CD4-positive, alpha-beta T cell treated with Interleukin-15 for 1 hour (primary cell): ENCODE measurements at regions not wholly inside any gene's neighbourhood (a gene's known extent, or its start where the extent isn't known, plus 50 kb on each side); places are given as distances from the start of the nearest gene placed in this dataset.

Experiments
- DNase-seq: peaks from one replicate; pipeline ENCODE4 v3.0.0-alpha.2; 2020

DNA sequence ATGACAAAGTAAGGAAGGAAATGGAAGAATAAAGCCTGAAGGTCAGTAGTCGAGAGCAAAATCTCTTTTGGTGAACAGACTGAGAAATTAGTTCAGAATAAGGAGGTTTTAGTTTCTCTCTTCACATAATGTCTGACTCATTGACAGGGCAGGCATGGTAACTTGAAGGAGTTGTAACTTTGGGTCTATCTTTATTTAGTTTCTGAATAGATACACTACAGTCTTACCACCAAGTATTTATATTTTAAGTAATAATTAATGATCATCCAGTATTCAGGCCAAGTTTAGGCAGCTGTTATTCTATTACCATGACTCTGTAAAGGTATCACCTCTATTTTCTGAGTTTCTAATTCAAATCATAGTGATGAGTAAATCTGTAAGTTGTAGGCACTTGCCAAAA is 219.9 kb downstream of the SPRY2 start:
- DNase-seq = no peak

DNA sequence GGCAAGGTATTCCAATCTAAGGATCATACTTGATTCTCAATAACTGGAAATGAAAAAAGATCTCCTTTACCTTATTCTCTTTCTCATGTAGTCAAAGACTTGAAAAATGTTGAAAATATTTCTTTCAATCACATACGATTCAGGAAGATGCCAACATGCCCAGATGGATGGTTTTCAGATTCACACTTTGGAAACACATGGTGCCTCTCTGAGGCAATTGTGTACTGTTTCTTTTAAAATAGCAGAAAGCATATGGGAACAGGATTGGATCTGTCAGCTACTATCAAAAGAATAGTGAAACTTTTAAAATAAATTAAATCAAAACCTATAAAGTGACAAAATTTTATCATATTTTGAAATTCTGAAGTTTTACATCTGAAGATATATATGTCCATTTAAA is 222.4 kb downstream of the SPRY2 start:
- DNase-seq = no peak

DNA sequence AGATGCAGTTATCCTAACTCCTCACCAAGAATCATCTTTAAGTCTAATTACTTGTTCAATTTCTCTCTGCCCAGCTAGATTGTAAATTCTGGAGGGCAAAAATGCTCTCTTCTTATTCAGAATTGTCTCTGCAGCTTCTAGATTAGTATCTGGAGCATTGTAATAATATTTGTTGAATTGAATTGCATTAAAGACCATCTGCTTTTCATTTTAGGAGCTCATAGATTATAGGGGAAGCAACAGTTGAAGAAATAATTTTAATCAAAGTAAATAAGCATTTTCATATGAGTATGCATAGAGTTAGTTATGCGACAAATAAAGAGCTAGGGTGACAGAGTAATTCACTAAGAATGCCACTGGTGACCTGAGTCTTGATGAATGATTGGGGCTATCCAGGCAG is 222.8 kb downstream of the SPRY2 start:
- no peak for DNase-seq

DNA sequence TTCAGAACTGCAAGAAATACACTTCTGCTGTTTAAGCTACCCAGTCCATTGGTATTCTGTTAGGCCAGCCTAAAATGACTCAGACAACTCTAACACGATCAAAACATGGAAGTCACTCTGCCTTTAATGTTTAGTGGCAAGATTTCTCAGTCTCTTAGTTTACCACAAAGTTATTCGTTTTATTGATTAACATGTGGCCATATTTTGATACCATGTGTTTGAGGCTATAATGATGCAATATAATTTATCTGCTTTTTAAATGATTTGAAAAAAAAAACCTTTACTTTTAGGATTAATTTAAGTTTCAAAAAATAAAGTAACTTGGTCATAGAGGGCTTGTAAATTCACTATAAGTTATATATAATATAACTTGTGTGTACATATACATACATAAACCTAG is 223.4 kb downstream of the SPRY2 start:
- DNase-seq = no peak

DNA sequence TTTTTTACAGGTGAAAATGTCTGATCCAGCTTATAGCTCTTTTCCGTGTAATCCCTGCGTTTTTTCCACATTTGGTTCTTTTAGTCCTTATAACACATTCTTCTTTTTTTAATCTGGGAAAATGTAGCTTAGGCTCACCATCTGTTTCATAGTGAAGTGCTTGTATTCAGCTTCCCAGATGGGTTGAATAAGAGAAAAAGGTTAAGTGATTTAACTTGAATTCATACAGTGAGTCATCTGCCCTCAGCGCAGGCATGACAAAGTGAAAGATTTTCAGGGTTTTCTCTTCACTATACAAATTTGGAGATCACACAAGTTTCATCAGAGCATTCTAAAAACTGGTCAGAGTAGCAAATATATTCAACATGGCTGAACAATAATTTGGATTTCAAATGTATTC is 224.8 kb downstream of the SPRY2 start:
- DNase-seq = no peak

DNA sequence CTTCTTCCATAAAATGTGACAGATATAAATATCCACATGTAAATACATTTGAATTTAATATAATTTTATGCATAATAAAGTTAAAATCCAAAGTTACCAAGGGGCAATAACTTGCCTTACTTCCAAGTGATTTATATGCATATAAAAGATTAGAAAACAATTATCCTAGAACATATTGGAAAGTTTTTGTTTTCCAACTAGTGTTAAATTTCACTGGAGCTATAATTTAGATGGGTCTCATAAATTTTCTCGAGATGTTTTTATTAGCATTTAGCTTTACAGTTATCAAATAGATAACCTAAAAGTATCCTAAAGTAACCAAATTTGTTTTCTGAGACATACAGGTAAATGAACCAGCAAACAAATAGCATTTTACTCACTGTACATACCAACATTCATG is 225.3 kb downstream of the SPRY2 start:
- DNase-seq = no peak

DNA sequence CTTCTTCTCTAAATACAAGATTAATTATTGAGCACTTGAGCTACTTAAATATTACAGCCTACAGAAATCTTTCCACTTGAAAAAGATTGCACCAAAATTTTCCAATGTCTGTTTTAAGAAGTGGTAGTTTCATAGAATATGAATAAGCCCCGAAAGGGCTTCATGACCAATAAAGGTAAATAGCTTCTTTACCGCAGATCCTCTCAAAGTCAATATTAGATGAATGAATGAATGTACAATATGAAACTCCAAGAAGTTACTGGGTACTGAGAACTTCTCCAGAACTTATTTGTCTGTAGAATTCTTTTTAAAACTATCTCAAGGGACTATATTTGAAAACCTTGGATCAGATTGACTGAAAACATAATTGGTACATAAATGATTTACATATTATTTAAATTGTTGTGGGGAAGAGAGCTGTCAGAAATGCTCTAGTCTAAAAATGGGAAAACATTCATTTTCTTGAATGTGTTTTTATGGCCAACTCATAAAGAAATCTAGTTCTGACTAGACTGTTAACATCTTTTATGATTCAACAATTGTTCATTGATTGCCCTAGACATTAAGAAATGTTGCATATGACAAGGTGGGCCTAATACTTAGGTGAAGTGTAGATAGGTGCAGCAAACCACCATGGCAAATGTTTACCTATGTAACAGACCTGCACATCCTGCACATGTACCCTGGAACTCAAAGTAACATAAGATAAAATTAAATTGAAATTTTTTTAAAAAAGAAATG is 227.0 kb downstream of the SPRY2 start:
- DNase-seq = no peak

DNA sequence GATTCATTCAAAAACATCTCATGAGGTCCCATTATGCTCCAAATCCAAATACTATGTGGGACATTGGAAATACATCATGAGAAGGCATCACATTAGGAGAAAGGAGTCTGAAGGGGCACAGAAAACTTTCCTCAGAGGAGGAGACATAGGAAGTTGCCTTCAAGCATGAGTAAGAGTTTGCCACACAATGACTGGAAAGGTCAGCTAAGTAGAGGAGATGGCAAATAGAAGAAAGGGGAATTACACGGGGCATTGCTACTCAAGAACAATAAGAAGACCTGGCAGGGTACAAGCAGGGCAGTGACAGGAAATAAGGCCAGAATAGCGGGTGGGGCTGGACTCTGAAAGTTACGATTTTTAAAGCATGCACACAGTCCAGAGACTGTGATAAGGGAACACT is 231.6 kb downstream of the SPRY2 start:
- no peak for DNase-seq

DNA sequence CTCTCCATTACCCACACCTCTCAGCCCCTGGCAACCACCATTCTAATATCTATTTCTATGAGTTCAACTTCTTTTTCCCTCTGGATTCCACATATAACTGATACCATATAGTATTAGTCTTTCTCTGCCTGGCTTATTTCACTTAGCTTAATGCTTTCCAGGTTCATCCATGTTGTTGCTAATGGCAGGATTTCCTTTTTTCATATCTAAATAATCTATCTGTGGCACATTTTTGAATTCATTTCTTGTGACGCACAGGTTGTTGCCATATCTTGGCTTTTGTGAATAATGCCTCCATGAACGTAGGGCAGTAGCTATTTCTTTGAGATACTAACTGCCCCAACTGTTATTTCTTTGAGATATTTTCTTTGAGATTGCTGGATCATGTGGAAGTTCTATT is 235.6 kb downstream of the SPRY2 start:
- no peak for DNase-seq

DNA sequence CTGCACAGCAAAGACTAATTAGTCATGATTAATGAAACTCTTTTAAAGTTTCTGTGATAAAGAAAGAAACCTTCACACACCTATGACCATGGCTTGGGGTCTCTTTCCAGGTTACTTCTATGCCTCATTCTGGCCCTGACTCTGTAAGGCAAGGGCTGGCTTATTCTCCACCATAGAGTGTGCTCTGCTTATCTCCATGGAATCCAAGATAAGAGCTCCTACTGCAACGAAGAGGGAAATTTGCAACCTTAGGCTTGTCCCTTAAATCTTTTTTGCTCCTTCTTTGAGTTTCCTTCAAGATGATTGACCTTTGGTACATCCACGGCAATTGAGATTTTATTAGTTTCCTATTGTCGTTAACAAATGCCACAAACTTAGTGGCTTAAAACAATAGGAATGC is 239.9 kb downstream of the SPRY2 start:
- no peak for DNase-seq

DNA sequence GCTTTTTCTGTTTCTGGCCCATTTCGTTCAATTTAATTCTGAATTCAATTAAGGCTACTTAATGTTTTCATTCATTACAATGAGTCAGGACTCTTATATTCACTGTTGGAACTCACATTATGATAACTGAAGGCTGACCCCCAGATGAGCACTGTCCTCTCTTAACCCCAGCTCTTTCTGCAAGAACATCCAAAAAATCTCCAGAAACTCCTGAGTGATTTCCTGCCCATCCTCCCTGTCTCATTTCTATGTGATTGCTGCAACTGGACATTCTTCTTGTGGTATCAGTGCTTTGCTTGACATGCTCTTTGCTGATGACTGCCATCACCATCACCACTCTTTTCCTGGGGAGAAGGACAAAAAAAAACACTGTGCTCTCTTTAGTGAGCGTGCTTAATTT is 240.3 kb downstream of the SPRY2 start:
- DNase-seq = no peak

DNA sequence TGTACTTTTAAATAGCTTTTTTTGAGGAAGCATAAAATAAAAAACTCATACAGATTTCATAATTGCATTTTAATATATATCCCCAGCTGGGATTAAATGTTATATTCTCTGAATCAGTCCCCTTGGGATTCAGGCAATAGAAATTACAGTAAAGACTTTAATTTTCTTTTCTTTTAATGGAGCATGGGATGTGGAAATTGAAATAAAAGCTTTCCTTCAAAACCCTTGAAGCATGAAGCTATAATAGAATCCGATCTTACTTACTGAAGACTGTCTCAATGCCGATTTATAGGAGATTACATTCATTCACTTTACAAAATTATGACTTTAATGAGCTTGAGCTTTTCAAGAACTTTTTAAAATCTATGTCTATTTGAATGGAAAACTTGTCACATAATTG is 243.4 kb downstream of the SPRY2 start:
- DNase-seq = no peak

DNA sequence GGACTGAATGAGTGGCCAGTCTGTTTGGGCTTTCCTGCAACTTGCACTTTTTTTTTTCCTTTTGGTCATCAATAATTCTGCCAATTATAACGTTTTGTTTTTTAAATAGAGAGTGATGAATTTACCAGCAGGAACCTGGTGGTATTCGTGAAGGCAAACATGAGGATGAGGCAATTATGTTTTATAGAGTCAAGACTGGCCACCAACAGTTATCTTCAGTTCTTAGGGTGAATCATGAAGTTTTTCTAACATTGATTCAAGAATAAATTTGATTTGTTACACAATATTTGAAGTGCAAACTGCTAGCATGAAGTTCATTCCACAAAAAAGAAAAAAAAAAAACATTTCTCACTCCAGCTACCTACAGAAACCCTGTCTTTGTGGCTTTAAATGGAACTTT is 244.5 kb downstream of the SPRY2 start:
- DNase-seq = no peak

DNA sequence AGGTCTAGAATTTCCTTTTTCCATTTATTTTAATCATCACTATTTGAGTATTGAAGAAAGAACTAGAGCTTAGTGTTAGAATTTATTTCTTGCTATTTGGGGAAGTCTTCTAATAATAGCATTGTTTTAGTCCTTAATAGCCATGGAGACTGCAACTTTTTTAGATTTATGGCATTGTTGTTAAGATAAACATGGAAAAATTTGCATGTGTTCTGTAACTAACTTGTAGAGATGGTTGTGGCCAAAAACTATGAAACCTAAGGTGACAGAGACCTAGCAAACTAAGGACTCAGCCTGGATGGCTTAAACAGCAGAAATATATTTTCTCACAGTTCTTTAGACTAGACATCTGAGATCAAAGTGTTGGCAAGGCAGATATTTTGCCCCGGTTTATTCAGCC is 246.4 kb downstream of the SPRY2 start:
- DNase-seq = no peak

DNA sequence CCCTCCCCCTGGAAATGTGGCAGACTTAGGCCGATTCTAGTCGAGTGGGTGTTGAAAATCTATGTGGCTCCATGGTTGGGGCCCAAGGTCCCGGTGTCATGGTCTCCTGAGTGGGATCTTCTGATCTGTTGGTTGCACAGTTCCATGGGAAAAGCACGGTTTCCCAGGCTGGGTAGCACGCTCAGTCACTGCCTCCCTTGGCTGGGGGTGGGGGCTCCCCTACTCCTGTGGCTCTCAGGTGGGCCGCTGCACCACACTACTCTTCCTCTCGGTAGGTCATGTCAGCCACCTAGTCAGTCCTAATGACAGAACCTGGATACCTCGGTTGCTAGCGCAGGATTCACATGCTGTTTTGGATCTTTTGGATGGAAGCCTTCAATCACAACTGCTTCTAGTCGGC is 247.0 kb downstream of the SPRY2 start:
- DNase-seq = no peak

DNA sequence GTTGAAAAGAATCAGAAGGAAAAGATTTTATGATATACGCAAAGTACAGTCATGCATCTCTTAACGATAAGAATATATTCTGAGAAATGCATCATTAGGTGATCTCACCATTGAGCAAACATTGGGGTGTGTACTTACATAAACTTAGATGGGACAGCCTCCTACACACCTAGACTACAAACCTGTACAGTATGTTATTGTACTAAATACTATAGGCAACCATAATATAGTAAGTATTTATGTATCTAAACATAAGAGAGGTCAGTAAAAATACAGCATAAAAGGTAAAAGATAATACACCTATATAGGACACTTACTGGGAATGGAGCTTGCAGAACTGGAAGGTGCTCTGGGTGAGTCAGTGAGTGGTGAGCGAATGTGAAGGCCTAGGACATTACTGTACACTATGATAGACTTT is 254.6 kb downstream of the SPRY2 start:
- no peak for DNase-seq

DNA sequence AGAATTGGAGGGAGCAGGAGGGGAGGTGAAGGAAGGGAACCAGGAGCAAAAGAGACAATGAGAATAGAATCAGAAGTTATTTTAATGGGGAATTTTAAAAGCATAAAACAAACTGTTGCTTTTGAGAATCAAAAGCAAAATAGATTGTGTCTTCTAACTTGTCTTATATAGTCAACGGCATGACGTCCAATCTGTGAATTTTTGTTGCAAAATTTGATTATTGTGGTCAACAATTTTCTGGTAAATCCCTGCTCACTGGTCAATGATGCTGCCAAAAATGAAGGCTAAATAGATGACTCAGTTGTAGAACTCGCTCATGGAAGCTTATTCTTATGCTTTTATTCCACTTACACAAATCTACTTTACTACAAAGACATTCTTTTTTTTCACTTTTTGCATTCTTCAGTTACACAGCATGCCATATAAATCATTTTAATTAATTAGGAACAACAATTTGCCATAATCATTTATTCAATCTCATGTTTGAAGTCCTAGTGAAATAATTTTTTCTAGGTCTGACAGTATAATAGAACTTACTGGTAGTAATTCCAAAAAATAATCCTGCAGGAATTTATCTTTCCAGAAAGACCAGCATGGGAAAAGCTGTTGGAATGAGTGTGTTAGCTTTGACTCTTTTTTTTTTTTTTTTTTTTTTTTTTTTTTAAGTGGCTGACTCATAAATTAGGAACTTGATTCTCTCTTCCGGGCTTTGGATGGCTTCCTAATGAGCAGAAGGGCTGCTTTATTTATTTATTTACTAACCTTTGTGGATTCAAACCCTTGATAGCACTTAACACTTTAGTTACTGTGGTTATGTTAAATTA is 256.9 kb downstream of the SPRY2 start:
- DNase-seq = no peak

DNA sequence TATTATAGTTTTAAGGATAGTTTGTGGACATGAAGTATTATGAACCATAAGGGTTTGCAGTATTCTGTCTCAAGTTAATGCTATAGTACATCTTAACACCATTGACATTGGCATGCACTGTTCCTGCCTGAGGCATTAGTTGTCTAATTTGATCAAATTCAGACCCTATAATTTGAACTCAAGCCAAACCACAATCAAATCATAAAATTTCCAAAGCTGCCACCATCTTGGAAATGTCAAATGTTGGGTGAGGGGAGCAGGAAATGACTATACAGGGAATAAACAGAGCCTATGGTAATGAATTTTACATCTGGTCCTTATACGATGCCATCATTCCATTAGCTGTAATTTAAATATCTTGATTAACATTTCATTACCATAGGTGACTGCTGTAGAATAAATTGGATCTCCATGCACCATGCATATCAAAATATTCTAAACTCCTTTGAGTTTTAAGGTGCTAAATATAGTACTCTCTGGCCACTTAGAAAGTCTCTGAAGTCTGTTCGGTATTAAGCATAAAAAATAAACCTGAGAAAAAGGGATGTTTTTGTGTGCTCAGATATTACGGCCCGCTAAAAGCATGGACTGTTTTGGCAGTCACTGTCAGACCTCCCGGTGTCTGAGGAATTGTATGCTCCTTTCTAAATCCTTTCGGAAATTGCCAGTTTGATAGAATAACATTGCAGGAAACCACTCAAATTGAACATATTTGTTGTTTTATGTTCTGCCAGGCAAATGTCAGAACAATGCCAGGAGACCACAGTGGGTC is 257.7 kb downstream of the SPRY2 start:
- no peak for DNase-seq

DNA sequence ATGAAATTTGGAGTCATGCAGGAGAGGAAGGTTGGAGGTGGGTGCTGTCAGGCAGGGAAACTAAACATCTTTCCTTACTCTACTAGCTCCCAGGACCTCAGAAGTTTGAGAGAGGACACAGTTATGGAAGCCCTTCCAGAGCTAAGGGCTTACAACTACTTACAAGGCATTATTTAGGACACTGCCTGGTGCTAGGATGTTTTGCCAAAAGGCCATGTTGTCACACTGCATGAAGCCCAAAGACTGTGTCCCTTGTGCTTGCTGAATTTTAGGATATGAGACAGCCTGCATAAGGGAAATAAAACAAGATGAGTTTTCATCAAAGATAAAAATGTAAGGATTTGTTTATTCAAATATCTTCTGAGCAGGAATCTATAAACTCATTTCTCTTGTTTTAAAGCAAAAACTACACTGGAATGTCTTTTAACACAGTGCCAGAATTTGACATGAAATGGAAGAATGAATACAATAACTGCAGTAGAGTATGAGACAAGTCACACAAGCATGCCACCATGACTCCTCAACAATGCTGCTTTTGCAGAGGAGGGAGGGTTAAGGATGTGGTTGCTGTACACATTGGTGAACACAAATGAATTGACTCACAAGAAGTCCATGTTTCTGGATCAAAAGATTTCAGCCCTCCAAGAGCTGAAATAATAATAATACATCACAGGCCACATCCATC is 258.4 kb downstream of the SPRY2 start:
- no peak for DNase-seq

DNA sequence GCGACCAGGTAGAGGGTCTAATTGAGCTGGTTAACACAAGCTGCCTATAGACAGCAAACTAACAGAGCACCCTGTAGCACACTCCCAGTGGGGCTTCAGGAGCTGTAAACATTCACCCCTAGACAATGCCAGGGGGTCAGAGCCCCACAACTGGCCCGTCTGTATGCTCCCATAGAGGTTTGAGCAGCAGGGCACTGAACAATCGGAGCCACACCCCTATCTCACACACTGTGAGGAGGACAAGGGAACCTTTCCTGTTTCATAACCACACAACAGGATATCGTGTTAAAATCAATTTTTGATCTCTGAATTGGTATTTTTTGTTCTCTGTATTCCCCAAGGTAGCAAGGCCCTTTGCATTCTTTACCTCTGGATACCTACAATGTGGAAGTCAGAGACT is 266.1 kb downstream of the SPRY2 start:
- DNase-seq = no peak

DNA sequence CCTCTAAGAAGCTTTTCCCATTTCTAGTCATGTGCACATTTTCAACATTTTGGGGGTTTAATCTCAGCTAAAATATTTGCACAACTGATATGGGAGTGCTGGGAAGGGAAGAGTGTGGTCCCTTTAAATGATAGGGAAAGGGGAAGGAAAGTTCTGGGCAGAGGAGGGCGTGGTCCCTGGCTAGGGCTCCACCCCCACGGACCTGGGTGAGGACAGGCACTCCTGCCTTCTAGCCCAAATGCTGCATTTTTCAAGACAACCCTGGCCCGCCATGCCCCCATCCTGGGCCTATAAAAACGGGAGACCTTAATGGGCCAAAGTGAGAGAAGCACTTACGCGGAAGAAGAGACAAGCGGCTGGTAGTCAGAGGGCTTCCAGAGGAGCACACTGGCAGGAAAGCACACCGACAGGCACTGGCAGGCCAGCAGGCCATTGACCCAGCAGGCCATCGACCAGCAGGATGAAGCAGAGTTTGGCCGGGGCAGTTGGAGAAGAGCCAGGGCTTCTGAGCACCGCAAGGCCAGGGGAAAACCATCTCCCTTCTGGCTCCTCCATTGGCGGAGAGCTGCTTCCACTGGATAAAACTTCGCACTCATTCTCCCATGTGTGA is 266.7 kb downstream of the SPRY2 start:
- DNase-seq = no peak

DNA sequence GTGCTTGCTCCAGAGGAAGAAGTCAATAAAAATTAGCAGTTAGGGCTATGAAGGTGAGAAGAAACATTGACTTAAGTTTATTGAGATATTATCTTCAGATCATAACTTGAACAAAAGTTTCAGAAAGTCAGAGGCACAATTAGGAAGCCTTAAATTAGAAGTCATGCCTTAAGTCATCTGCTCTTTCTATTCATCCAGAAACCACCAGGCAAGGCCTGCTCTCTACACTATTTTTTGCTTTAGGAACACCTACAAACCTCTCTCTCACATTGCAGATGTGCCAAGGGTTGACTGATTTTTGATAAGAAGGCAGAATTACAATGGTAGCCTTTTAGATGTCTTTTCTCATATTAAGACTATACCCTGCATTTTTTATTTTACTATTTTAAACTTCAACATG is 268.7 kb downstream of the SPRY2 start:
- DNase-seq = no peak
